ENCODE measurements at regions not wholly inside any gene's neighbourhood (a gene's known extent, or its start where the extent isn't known, plus 50 kb on each side); places are given as distances from the start of the nearest gene placed in this dataset.

DNA sequence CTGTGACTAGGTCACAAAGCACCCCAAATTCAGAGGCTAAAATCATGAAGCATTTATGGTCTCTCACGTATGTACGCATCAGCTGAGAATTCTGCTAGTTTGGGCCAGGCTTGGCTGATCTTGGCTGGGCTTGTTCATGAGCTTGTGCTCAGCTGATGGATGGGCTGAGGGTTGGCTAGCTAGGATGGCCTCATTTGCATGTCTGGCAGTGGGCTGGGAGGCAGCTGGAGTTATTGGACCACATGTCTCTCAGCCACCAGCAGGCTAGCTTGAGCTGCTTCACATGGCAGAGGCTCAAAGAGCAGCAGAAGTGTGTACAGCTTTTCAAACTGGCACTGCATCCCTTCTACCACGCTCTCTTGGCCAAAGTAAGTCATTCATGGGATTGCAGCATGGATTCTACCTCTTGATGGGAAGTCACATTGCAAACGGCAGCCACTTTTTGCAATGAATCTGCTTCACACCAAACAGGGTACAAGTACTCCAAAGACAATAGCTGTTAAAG, 770.3 kb downstream of the TYW1 start:
- TF ChIP-seq CTCF (IDR thresholded peaks at IDR 0.05; ENCODE audit: insufficient read depth, low read length, severe bottlenecking) = no peak
- no peak overlapping the region for H3K4me3 ChIP-seq (ENCODE audit: low read depth, low read length)
- no peaks in the 10 kb centered on the region for H3K36me3 ChIP-seq (ENCODE audit: control insufficient read depth, insufficient read depth, low read length)
- no peaks in the 10 kb centered on the region for H3K27me3 ChIP-seq (ENCODE audit: control insufficient read depth, insufficient read depth, low read length)
- FAIRE-seq (no peak), DNase-seq (ENCODE audit: low read depth) (no peak)

- Histone ChIP-seq H3K4me3 (ENCODE audit: low read depth, low read length) (no peak overlapping the region), H3K27me3 (ENCODE audit: control insufficient read depth, insufficient read depth, low read length) (no peaks in the 10 kb centered on the region), H3K36me3 (ENCODE audit: control insufficient read depth, insufficient read depth, low read length) (no peaks in the 10 kb centered on the region)
- DNase-seq (ENCODE audit: low read depth) (no peak), FAIRE-seq (no peak)
- no peak for TF ChIP-seq CTCF (IDR thresholded peaks at IDR 0.05; ENCODE audit: insufficient read depth, low read length, severe bottlenecking)
These were observed 775.4 kb downstream of the TYW1 start for GRCh38 chr7:67771846-67772605.

DNA sequence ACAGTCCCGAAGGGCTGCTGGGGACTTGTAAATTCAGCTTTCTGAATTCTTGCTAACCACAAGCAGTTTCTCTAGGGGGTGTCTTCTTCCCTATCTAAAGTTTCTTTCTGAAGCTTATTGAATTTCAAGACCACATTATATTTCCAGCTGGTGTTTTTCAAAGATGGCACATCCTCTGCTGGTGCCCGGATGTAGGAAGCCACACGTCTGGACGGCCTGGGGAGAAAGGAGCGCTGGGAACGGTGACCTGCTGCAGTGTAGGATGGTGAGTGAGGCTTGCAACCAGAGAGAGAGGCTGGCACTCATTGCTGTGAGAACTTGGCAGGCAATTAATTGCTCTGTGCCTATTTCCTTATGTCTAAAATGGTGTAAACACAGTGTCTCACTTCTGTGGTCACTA, 776.4 kb downstream of the TYW1 start:
- Histone ChIP-seq H3K4me3 (ENCODE audit: low read depth, low read length) (no peak overlapping the region), H3K27me3 (ENCODE audit: control insufficient read depth, insufficient read depth, low read length) (no peaks in the 10 kb centered on the region), H3K36me3 (ENCODE audit: control insufficient read depth, insufficient read depth, low read length) (no peaks in the 10 kb centered on the region)
- no peak for TF ChIP-seq CTCF (IDR thresholded peaks at IDR 0.05; ENCODE audit: insufficient read depth, low read length, severe bottlenecking)
- DNase-seq (ENCODE audit: low read depth) (no peak), FAIRE-seq (no peak)

DNA sequence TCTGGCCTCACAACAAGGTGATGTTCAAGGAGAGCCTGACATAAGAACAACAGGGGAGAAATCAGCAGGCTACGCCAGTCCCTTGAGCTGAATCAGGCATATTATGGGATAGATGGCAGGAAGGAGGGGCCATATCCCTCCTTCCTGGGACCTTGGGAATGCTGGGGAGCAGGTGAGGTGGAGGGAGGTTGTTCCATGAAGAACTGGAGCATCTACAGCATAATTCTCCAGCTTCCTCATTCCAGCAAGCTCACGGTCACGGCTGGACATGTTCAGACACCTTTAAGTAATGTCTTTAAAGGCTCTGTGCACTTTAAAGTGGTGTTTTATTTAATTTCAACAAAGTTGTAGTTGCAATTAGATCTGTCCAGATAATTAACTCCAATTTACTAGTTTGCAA, 780.5 kb downstream of the TYW1 start:
- H3K27me3 ChIP-seq (ENCODE audit: control insufficient read depth, insufficient read depth, low read length) = no peaks in the 10 kb centered on the region
- DNase-seq (ENCODE audit: low read depth) (peak; percentile 31), FAIRE-seq (no peak)
- H3K4me3 ChIP-seq (ENCODE audit: low read depth, low read length) = no peak overlapping the region
- no peak for TF ChIP-seq CTCF (IDR thresholded peaks at IDR 0.05; ENCODE audit: insufficient read depth, low read length, severe bottlenecking)
- no peaks in the 10 kb centered on the region for H3K36me3 ChIP-seq (ENCODE audit: control insufficient read depth, insufficient read depth, low read length)

DNA sequence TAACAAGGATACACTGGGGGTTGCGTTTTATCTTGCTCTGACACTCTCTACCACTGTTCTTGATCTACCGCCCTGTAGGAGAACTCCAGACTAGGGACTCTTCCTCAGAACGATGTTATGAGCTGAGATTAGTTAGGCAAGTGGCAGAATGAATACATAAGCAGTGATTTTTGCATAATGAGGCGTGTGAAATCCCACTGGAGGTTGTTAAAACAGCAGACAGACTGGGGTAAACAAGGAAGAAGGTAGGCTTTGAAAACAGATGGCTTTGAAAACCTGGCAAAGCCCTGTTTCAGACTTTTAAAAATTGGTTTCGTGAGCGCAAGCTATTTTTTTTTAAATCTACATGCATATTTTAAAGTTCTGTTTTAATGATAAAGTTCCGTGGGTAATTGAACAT, 785.2 kb downstream of the TYW1 start:
- H3K36me3 ChIP-seq (ENCODE audit: control insufficient read depth, insufficient read depth, low read length) = no peaks in the 10 kb centered on the region
- TF ChIP-seq CTCF (IDR thresholded peaks at IDR 0.05; ENCODE audit: insufficient read depth, low read length, severe bottlenecking) = no peak
- no peak overlapping the region for H3K4me3 ChIP-seq (ENCODE audit: low read depth, low read length)
- no peak for FAIRE-seq
- DNase-seq (ENCODE audit: low read depth) = no peak
- no peaks in the 10 kb centered on the region for H3K27me3 ChIP-seq (ENCODE audit: control insufficient read depth, insufficient read depth, low read length)

- FAIRE-seq = no peak
- Histone ChIP-seq H3K27me3 (ENCODE audit: control insufficient read depth, insufficient read depth, low read length) (no peaks in the 10 kb centered on the region), H3K36me3 (ENCODE audit: control insufficient read depth, insufficient read depth, low read length) (no peaks in the 10 kb centered on the region), H3K4me3 (ENCODE audit: low read depth, low read length) (no peak overlapping the region)
- TF ChIP-seq CTCF (IDR thresholded peaks at IDR 0.05; ENCODE audit: insufficient read depth, low read length, severe bottlenecking) = no peak
- no peak for DNase-seq (ENCODE audit: low read depth)
These were observed 789.4 kb downstream of the TYW1 start for GRCh38 chr7:67786021-67786420.
